AG10803 (cell line): ENCODE measurements at regions not wholly inside any gene's neighbourhood (a gene's known extent, or its start where the extent isn't known, plus 50 kb on each side); places are given as distances from the start of the nearest gene placed in this dataset.

ENCODE experiments used
- DNase-seq: peaks from one replicate; pipeline ENCODE4 v3.0.0; 2010; ENCODE audit warnings: low read depth
- H3K4me3 ChIP-seq: 2 replicates; pipeline ENCODE4 v1.5.1; 2011; ENCODE audit warnings: mild to moderate bottlenecking, low read length, control low read depth
- TF ChIP-seq, protein P1 (sequence below): conservative IDR thresholded peaks from 2 replicates; pipeline ENCODE4 v1.5.1; 2011; ENCODE audit warnings: mild to moderate bottlenecking, low read length, control low read depth, inconsistent platforms

DNA sequence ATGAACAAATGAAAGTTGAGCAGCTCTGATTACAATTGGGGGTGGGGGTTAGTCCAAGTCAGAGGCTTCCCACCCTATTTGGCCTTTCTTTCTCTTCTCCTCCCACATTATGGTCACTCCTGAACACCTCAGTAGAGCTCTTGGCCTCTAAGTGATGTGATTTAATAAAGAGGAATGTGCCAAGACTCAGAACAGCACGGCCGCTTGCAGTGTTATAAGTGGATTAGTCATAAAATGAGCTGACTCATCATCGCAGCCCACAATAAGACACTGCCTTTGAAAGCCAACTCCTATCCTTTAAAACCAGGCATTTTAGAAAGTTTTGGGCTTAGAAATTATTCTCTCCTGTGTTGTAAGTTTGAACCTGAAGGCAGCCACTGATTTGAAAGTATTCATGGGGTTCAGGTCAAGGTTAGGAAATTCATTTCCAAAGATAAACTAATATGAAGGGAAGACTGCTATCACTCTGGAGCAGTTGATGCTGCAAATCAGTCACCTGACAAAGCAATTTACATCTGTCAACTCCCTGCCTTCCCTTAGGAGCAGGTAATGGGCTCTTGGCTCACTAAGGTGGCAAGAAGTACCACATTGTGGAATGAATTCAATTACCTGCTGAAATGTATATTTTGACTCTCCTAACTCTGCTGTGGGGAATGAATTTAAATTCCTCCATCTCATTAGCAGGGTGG lies 283.6 kb upstream of the NMUR2 start:
- peak; percentile 82 for DNase-seq
- TF ChIP-seq, protein P1, sequence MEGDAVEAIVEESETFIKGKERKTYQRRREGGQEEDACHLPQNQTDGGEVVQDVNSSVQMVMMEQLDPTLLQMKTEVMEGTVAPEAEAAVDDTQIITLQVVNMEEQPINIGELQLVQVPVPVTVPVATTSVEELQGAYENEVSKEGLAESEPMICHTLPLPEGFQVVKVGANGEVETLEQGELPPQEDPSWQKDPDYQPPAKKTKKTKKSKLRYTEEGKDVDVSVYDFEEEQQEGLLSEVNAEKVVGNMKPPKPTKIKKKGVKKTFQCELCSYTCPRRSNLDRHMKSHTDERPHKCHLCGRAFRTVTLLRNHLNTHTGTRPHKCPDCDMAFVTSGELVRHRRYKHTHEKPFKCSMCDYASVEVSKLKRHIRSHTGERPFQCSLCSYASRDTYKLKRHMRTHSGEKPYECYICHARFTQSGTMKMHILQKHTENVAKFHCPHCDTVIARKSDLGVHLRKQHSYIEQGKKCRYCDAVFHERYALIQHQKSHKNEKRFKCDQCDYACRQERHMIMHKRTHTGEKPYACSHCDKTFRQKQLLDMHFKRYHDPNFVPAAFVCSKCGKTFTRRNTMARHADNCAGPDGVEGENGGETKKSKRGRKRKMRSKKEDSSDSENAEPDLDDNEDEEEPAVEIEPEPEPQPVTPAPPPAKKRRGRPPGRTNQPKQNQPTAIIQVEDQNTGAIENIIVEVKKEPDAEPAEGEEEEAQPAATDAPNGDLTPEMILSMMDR = no peak
- no peak overlapping the region for H3K4me3 ChIP-seq

DNA sequence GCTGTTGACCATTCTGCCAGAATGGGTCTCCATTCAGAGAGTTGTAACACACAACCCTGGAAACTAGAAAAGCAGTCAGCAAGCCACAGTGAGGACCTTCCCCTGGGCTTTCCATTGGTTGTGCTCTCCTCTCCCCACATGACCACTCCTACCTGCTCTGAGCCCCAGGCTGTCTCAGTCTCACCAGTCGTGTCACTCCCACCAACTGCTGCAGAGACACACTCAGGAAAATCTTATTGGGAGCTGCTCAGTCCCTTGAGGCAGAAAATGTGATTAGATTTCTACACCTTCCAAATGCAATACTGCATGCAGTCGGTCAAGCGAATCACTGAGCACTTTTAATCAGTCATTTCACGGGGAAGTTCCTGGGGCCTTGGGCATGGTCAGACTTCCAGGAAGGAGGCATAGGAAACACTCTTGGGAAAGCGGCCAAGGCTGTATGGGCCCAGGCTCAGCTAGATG lies 284.2 kb upstream of the NMUR2 start:
- TF ChIP-seq, protein P1 = no peak
- DNase-seq = no peak
- H3K4me3 ChIP-seq = no peak overlapping the region

DNA sequence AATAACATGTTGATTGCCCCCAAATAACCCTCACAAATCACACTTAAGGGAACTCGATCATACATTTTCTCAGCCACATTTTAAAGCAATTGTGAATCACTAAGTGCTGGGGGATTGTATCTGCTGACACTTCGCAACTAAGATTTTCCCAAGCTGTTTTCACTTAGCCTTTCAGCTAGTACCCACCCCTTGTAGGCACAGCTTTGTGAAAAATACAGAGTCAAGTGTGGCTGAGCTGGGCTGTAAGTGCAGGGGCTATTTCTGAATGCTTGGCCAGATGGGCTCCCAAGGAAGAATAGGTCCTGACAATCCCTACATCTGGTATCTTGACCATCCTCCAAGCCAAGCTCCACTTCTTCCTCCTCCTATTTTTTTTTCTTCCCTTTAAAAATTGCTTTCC lies 289.2 kb upstream of the NMUR2 start:
- H3K4me3 ChIP-seq = no peak overlapping the region
- DNase-seq = no peak
- TF ChIP-seq, protein P1 = no peak

DNA sequence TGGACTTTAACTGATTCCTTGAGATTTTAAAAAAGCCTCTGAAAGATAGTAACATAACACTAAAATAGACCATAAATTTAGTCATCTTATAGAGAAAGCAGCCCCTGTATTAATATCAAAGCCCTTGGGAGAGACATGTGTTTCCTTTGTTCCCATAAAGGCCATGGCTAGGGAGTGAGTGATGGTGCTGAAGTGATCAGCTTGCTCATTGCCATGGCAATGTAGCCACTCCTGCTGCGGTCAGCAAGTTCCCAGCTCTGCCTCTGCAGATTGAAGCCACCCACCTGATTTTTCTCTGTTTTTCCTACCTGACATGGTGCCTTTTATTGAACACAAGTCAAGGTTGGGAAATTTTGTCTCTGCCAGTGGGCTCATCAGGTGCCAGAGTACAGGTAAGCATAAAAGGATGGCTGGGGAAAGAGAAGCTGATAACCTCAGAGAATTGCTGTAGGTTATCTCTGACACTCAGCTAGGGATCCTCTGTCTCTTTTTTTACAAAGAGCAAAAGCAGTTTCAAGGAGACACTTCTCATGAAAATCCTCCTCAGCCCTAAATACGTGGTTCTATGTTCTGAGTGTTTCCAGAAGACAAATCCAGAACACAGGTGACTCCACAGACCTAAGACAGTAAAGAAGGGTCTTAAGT lies 296.3 kb upstream of the NMUR2 start:
- no peak for DNase-seq
- TF ChIP-seq, protein P1 = no peak
- H3K4me3 ChIP-seq = no peak overlapping the region

DNA sequence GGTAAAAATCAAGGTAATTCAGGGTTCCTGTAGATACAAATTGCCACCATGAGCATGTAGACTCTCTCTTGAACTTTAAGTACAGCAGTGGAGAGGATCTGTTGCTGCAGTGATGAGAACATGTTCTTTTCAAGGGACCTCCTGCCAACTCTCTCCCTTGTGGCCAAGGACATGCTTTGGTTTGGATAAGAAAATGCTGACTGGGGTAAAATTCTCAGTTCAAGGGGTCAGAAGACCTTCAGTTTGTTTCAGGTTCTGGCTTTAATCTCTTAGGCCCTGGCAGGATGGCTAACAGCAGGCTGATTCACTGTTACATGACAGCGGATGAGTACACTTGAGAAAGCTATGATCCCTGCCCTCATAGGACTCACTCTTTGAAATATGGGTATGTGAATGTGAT lies 299.2 kb upstream of the NMUR2 start:
- H3K4me3 ChIP-seq = no peak overlapping the region
- no peak for DNase-seq
- TF ChIP-seq, protein P1 = no peak

DNA sequence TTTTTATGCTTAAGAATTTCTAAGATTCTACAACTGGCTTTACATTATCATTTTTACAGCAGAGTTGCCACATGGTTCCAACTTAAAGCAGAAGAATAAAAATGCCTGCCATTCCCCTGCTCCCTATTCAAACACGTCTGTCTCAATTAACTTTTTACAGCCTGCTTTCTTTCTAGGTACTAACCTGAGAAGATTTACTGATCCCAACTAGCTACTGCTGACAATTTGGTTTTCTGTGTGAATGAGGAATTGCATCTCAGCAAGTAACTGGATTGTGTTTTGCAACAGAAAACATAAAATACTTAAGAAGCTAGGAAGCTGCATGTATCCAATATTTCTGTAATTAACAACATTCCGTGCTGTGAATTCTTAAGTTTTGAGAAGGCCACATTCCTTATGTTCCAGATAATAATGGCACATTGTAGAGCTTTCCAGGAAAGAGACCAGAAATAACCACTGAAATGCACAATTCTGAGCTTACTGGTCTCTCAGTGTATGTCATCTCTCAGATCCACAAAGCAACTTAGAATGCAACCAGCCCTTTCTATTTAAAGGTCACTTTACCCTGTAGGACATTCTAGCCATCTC lies 306.8 kb upstream of the NMUR2 start:
- peak; percentile 27 for DNase-seq
- H3K4me3 ChIP-seq = no peak overlapping the region
- TF ChIP-seq, protein P1 = no peak

DNA sequence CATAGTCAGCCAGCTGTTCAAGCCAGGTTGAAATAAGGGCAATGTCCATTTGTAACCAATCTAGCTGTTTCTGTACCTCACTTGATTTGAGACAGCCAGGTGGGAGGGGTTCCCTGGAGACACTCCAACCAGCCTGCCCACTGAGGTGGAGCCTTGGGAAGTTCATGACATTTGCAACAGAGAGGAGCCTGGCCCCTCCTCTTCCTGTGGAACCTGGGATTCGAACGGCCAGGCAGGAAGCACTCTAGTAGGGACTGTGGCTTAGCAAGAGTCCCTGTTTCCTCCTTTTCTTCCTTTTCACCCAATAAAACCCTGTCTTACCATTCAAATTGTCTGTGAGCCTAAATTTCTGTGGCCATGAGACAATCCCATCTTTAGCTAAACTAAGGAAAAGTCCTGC lies 312.3 kb upstream of the NMUR2 start:
- TF ChIP-seq, protein P1 = no peak
- DNase-seq = no peak

More for the DNA sequence above, 312.3 kb upstream of the NMUR2 start:
- H3K4me3 ChIP-seq = no peak overlapping the region
